HEK293T (cell line): ENCODE measurements at regions not wholly inside any gene's neighbourhood (a gene's known extent, or its start where the extent isn't known, plus 50 kb on each side); places are given as distances from the start of the nearest gene placed in this dataset.

Experiments
- ARNT ChIP-seq: fragments of 450-650 bp; IDR thresholded peaks from 2 replicates; pipeline ENCODE4 v1.6.1; 2017; ENCODE audit warnings: mild to moderate bottlenecking
- BHLHE40 ChIP-seq: fragments of 450-650 bp; IDR thresholded peaks from 2 replicates; pipeline ENCODE4 v1.6.1; 2016; ENCODE audit warnings: mild to moderate bottlenecking, moderate library complexity, borderline replicate concordance
- CTBP1 ChIP-seq: fragments of 450-650 bp; IDR thresholded peaks from 2 replicates; pipeline ENCODE4 v1.6.1; 2016; ENCODE audit warnings: borderline replicate concordance
- FOXA1 ChIP-seq: fragments of 450-650 bp; IDR thresholded peaks from 2 replicates; pipeline ENCODE4 v1.6.1; 2016; ENCODE audit warnings: mild to moderate bottlenecking
- FOXK2 ChIP-seq: fragments of 450-650 bp; IDR thresholded peaks from 2 replicates; pipeline ENCODE4 v1.6.1; 2016; ENCODE audit warnings: mild to moderate bottlenecking
- FOXM1 ChIP-seq: fragments of 450-650 bp; IDR thresholded peaks from 2 replicates; pipeline ENCODE4 v1.6.1; 2017; ENCODE audit warnings: mild to moderate bottlenecking, borderline replicate concordance
- HDGF ChIP-seq: fragments of 450-650 bp; IDR thresholded peaks from 2 replicates; pipeline ENCODE4 v1.6.1; 2017; ENCODE audit warnings: antibody characterized with exemption, borderline replicate concordance
- LEF1 ChIP-seq: fragments of 450-650 bp; IDR thresholded peaks from 2 replicates; pipeline ENCODE4 v1.6.1; 2017; ENCODE audit warnings: mild to moderate bottlenecking, borderline replicate concordance
- NFRKB ChIP-seq: fragments of 450-650 bp; IDR thresholded peaks from 2 replicates; pipeline ENCODE4 v1.6.1; 2016; ENCODE audit warnings: mild to moderate bottlenecking, moderate library complexity
- SP1 ChIP-seq: fragments of 450-650 bp; IDR thresholded peaks from 2 replicates; pipeline ENCODE4 v1.6.1; 2017
- SUZ12 ChIP-seq: fragments of 450-650 bp; IDR thresholded peaks from 2 replicates; pipeline ENCODE4 v1.6.1; 2016; ENCODE audit warnings: mild to moderate bottlenecking
- TARDBP ChIP-seq: fragments of 450-650 bp; IDR thresholded peaks from 2 replicates; pipeline ENCODE4 v1.6.1; 2016
- ZNF384 ChIP-seq: fragments of 450-650 bp; IDR thresholded peaks from 2 replicates; pipeline ENCODE4 v1.6.1; 2016

- TF ChIP-seq CTBP1 (no peak), SP1 (no peak), FOXA1 (no peak), TARDBP (no peak), SUZ12 (no peak), FOXM1 (no peak), BHLHE40 (no peak), ZNF384 (no peak), FOXK2 (no peak), HDGF (no peak), ARNT (no peak), NFRKB (no peak), LEF1 (no peak)
These were observed 2205.1 kb upstream of the C9orf72 start for GRCh38 chr9:29778281-29778849.
